Astrocyte of the spinal cord (primary cell): ENCODE measurements at regions not wholly inside any gene's neighbourhood (a gene's known extent, or its start where the extent isn't known, plus 50 kb on each side); places are given as distances from the start of the nearest gene placed in this dataset.

ENCODE experiments used
- DNase-seq: peaks from one replicate; pipeline ENCODE4 v3.0.0; 2011; ENCODE audit warnings: low read depth, low spot score
- H3K4me3 ChIP-seq: 2 replicates; pipeline ENCODE4 v1.5.1; 2011; ENCODE audit warnings: low read depth, mild to moderate bottlenecking, low read length, moderate library complexity
- CTCF ChIP-seq: IDR thresholded peaks from 2 replicates; pipeline ENCODE4 v1.5.1; 2012; ENCODE audit warnings: low read depth, mild to moderate bottlenecking, low read length, inconsistent platforms
- in situ Hi-C: cut with HindIII; loops from 2 replicates; pipeline ENCODE4 v1.10.0; 2017; ENCODE audit warnings: low sequenced_read_pairs

- no peak for TF ChIP-seq CTCF
- no peak for DNase-seq
- in situ Hi-C loops, result no loop called here
- H3K4me3 ChIP-seq, result no peak overlapping the region
These were observed 465.6 kb downstream of the AACS start for GRCh38 chr12:125530876-125531275.

- no peak for TF ChIP-seq CTCF
- no peak overlapping the region for H3K4me3 ChIP-seq
- in situ Hi-C loops, result no loop called here
- DNase-seq, result no peak
These were observed 466.3 kb downstream of the AACS start for GRCh38 chr12:125531574-125531973.

- DNase-seq, result peak; percentile 4
- in situ Hi-C loops, result no loop called here
- H3K4me3 ChIP-seq, result no peak overlapping the region
- peak; percentile 73 for TF ChIP-seq CTCF
These were observed 468.3 kb downstream of the AACS start for GRCh38 chr12:125533434-125534029.

GRCh38 chr12:125538401-125539199 lies 473.4 kb downstream of the AACS start:
- TF ChIP-seq CTCF, result no peak
- no peak for DNase-seq
- H3K4me3 ChIP-seq, result no peak overlapping the region
- in situ Hi-C loops, result no loop called here

- in situ Hi-C loops, result no loop called here
- no peak for DNase-seq
- H3K4me3 ChIP-seq, result no peak overlapping the region
- no peak for TF ChIP-seq CTCF
These were observed 475.5 kb downstream of the AACS start for GRCh38 chr12:125540580-125541204.

- no peak overlapping the region for H3K4me3 ChIP-seq
- TF ChIP-seq CTCF, result no peak
- in situ Hi-C loops, result no loop called here
- no peak for DNase-seq
These were observed 479.7 kb downstream of the AACS start for GRCh38 chr12:125544960-125545359.
